ENCODE measurements at regions not wholly inside any gene's neighbourhood (a gene's known extent, or its start where the extent isn't known, plus 50 kb on each side); places are given as distances from the start of the nearest gene placed in this dataset.

DNA sequence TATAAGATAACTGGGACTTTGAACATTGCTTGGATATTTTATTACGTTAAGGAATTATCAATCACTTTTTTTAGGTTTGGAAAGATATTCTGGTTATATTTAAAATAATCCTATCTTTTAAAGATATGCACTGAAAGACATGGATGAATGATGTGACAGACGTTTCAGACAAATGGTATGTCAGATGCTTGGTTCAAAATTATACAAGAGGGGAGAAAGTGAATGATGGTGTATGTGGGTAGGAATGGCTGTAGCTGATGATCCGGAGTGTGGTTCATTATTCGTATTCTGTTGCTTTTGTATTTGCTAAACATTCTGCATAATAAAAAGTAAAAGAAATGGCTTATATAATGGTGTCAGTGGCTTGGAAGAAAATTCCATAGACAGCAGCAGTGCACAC is 51.0 kb upstream of the SNRPB2 start:
- TF ChIP-seq RAD21 (IDR thresholded peaks at IDR 0.05; ENCODE audit: low read depth), result no peak
- TF ChIP-seq MAX (IDR thresholded peaks at IDR 0.05), result no peak
- TF ChIP-seq REST (IDR thresholded peaks at IDR 0.05; ENCODE audit: low read depth), result no peak
- TF ChIP-seq, protein P1, sequence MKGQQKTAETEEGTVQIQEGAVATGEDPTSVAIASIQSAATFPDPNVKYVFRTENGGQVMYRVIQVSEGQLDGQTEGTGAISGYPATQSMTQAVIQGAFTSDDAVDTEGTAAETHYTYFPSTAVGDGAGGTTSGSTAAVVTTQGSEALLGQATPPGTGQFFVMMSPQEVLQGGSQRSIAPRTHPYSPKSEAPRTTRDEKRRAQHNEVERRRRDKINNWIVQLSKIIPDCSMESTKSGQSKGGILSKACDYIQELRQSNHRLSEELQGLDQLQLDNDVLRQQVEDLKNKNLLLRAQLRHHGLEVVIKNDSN (IDR thresholded peaks at IDR 0.05), result no peak
- TF ChIP-seq YY1 (IDR thresholded peaks at IDR 0.05; ENCODE audit: low read depth), result no peak
- no peak for TF ChIP-seq EGR1 (IDR thresholded peaks at IDR 0.05)
- TF ChIP-seq CREB1 (IDR thresholded peaks at IDR 0.05; ENCODE audit: low read depth), result no peak
- no peak for TF ChIP-seq TEAD4 (IDR thresholded peaks at IDR 0.05)
- TF ChIP-seq EP300 (IDR thresholded peaks at IDR 0.05; ENCODE audit: borderline replicate concordance), result no peak
- no peak for TF ChIP-seq NFIC (IDR thresholded peaks at IDR 0.05)
- no peak for TF ChIP-seq CEBPB (IDR thresholded peaks at IDR 0.05)

All from Ishikawa (cell line).